ENCODE measurements at regions not wholly inside any gene's neighbourhood (a gene's known extent, or its start where the extent isn't known, plus 50 kb on each side); places are given as distances from the start of the nearest gene placed in this dataset.

GRCh38 chr6:91280494-91280830, 693.6 kb upstream of the MAP3K7 start:
- no peak overlapping the region for H3K4me3 ChIP-seq (ENCODE audit: low read depth, low read length, poor library complexity, severe bottlenecking)
- no peak for DNase-seq (ENCODE audit: low spot score)
- intact Hi-C loops (cut with micrococcal nuclease; ENCODE audit: unreplicated experiment) = loop anchor here (10.0 kb wide), 1 partner anchor 574 kb away; no protein-coding TSS in a partner anchor
- BruUV-seq (replicated peaks) = no TSS peak
- TF ChIP-seq EZH2 (IDR thresholded peaks at IDR 0.05; ENCODE audit: borderline replicate concordance, low read depth, low read length, poor library complexity, severe bottlenecking) = no peak
- TF ChIP-seq, protein P1, sequence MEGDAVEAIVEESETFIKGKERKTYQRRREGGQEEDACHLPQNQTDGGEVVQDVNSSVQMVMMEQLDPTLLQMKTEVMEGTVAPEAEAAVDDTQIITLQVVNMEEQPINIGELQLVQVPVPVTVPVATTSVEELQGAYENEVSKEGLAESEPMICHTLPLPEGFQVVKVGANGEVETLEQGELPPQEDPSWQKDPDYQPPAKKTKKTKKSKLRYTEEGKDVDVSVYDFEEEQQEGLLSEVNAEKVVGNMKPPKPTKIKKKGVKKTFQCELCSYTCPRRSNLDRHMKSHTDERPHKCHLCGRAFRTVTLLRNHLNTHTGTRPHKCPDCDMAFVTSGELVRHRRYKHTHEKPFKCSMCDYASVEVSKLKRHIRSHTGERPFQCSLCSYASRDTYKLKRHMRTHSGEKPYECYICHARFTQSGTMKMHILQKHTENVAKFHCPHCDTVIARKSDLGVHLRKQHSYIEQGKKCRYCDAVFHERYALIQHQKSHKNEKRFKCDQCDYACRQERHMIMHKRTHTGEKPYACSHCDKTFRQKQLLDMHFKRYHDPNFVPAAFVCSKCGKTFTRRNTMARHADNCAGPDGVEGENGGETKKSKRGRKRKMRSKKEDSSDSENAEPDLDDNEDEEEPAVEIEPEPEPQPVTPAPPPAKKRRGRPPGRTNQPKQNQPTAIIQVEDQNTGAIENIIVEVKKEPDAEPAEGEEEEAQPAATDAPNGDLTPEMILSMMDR (conservative IDR thresholded peaks at IDR 0.05; ENCODE audit: low read depth, low read length) = no peak
- peaks cover 24% of the 10 kb centered on the region for H3K4me1 ChIP-seq (ENCODE audit: insufficient read depth, low read length, poor library complexity, severe bottlenecking)
- ChIA-PET POLR2A (ENCODE audit: low non-redundant PET) (no interaction called here), CTCF (no interaction called here)
- no peak overlapping the region for H3K27ac ChIP-seq (ENCODE audit: low read depth, low read length, poor library complexity, severe bottlenecking)
- no peaks in the 10 kb centered on the region for H3K27me3 ChIP-seq (replicated peaks; ENCODE audit: insufficient read depth, low read depth, low read length, poor library complexity)
- H3K9me3 ChIP-seq (ENCODE audit: low read depth, low read length, poor library complexity, severe bottlenecking) = no peaks in the 10 kb centered on the region
- H3K36me3 ChIP-seq (ENCODE audit: insufficient read depth, low read length, poor library complexity, severe bottlenecking) = no peaks in the 10 kb centered on the region

DNA sequence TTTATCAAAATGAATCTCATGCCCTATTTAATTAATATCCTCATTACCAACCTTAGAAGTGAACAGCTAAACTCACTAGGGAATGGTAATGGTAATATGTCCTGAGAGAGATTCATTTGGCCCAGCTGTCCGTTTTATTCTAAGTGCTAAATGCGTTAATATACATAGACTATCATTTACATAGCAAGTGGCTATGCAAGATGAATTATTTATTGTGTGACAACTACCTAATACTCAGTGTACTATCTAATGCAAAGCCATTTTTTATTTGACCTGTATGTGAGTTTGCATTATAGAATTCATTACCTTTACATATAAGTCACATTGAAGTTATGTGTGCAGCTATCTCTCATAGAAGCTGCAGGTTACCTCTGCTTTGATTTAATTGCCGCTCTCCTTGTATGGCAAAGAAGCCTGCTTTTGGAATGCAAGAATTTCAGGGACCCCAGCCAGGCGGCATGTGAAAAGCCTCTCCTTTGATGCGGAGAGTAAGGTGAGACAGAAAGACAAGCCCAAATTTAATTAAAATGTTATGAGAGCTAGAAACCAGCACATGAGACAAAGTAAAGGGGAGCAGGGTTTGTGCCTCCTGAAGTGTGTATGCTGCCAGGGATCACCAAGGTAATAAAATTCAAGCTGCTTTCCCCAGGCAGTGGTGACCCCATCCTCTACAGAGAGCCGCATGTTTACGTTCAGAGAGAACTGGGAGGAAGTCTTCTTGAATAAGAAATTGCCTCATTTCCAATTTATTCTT, 693.0 kb upstream of the MAP3K7 start:
- CTCF ChIA-PET = no interaction called here
- Histone ChIP-seq H3K9me3 (ENCODE audit: low read depth, low read length, poor library complexity, severe bottlenecking) (no peaks in the 10 kb centered on the region), H3K4me1 (ENCODE audit: insufficient read depth, low read length, poor library complexity, severe bottlenecking) (peaks cover 28% of the 10 kb centered on the region), H3K4me3 (ENCODE audit: low read depth, low read length, poor library complexity, severe bottlenecking) (no peak overlapping the region), H3K27me3 (replicated peaks; ENCODE audit: insufficient read depth, low read depth, low read length, poor library complexity) (no peaks in the 10 kb centered on the region), H3K36me3 (ENCODE audit: insufficient read depth, low read length, poor library complexity, severe bottlenecking) (no peaks in the 10 kb centered on the region), H3K27ac (ENCODE audit: low read depth, low read length, poor library complexity, severe bottlenecking) (no peak overlapping the region)
- no TSS peak for BruUV-seq (replicated peaks)
- intact Hi-C loops (cut with micrococcal nuclease; ENCODE audit: unreplicated experiment) = loop anchor here (5.0 to 10.0 kb wide), 3 partner anchors 113 to 575 kb away; no protein-coding TSS in a partner anchor
- no peak for TF ChIP-seq EZH2 (IDR thresholded peaks at IDR 0.05; ENCODE audit: borderline replicate concordance, low read depth, low read length, poor library complexity, severe bottlenecking)
- TF ChIP-seq, protein P1 (conservative IDR thresholded peaks at IDR 0.05; ENCODE audit: low read depth, low read length) = no peak
- DNase-seq (ENCODE audit: low spot score) = no peak
- POLR2A ChIA-PET (ENCODE audit: low non-redundant PET) = no interaction called here

- Histone ChIP-seq H3K4me3 (ENCODE audit: low read depth, low read length, poor library complexity, severe bottlenecking) (no peak overlapping the region), H3K27me3 (replicated peaks; ENCODE audit: insufficient read depth, low read depth, low read length, poor library complexity) (no peaks in the 10 kb centered on the region), H3K27ac (ENCODE audit: low read depth, low read length, poor library complexity, severe bottlenecking) (no peak overlapping the region), H3K4me1 (ENCODE audit: insufficient read depth, low read length, poor library complexity, severe bottlenecking) (peaks cover 41% of the 10 kb centered on the region), H3K36me3 (ENCODE audit: insufficient read depth, low read length, poor library complexity, severe bottlenecking) (no peaks in the 10 kb centered on the region), H3K9me3 (ENCODE audit: low read depth, low read length, poor library complexity, severe bottlenecking) (no peaks in the 10 kb centered on the region)
- TF ChIP-seq EZH2 (IDR thresholded peaks at IDR 0.05; ENCODE audit: borderline replicate concordance, low read depth, low read length, poor library complexity, severe bottlenecking) = no peak
- TF ChIP-seq, protein P1 (conservative IDR thresholded peaks at IDR 0.05; ENCODE audit: low read depth, low read length) = no peak
- intact Hi-C loops (cut with micrococcal nuclease; ENCODE audit: unreplicated experiment) = loop anchor here (5.0 kb wide), 2 partner anchors 111 to 196 kb away; no protein-coding TSS in a partner anchor
- no TSS peak for BruUV-seq (replicated peaks)
- no peak for DNase-seq (ENCODE audit: low spot score)
- ChIA-PET POLR2A (ENCODE audit: low non-redundant PET) (no interaction called here), CTCF (no interaction called here)
Observed at GRCh38 chr6:91278416-91278815, 691.5 kb upstream of the MAP3K7 start.

Measured in A673 (cell line).